GM12878 (cell line): ENCODE measurements at regions not wholly inside any gene's neighbourhood (a gene's known extent, or its start where the extent isn't known, plus 50 kb on each side); places are given as distances from the start of the nearest gene placed in this dataset.

ENCODE experiments used
- ATAC-seq: fragments of 200-7000 bp; cut with Tn5 transposase; 3 replicates; pipeline ENCODE4 v1.9.1; 2020; ENCODE audit warnings: mild to moderate bottlenecking, moderate library complexity
- BruUV-seq: library from RNA; stranded (reverse); fragments of 400-500 nt; replicated peaks from 2 replicates; lab custom pipeline; 2021; lab: Mats Ljungman, UMichigan
- CTCF ChIA-PET: fragments of 300-600 bp; sonication (Branson Sonifier 250); formaldehyde crosslinking; extraction: SDS; loops from one replicate; lab custom pipeline; 2021; ENCODE audit warnings: inconsistent platforms; lab: Yijun Ruan, JAX
- POLR2A ChIA-PET: fragments of 350-600 bp; formaldehyde crosslinking; extraction: SDS; loops from one replicate; lab custom pipeline; 2021; ENCODE audit warnings: inconsistent platforms; lab: Charles Lee
- RAD21 ChIA-PET: fragments of 300-600 bp; sonication (Branson Sonifier 250); formaldehyde crosslinking; loops from one replicate; lab custom pipeline; 2023; ENCODE audit warnings: antibody characterized with exemption; ENCODE audit not compliant: unreplicated experiment; lab: Charles Lee
- SMC1A ChIA-PET: fragments of 300-600 bp; sonication (Branson Sonifier 250); formaldehyde crosslinking; loops from one replicate; lab custom pipeline; 2023; ENCODE audit not compliant: unreplicated experiment, uncharacterized antibody; lab: Charles Lee
- DNase-seq: peaks from one replicate; pipeline ENCODE4 v3.0.0-alpha.2; 2011; ENCODE audit warnings: low read depth, low spot score
- FAIRE-seq: peaks from 3 replicates; lab custom pipeline; 2011; peaks lifted over from hg19 to GRCh38; lab: Jason Lieb, UNC
- H2AFZ ChIP-seq: 2 replicates; pipeline ENCODE4 v1.6.0; 2011; ENCODE audit warnings: low read depth, low read length, control low read depth; ENCODE audit not compliant: control insufficient read depth
- H3K27ac ChIP-seq: 2 replicates; pipeline ENCODE4 v1.5.1; 2011; ENCODE audit warnings: control low read depth; ENCODE audit not compliant: control insufficient read depth, insufficient read depth
- H3K27me3 ChIP-seq, 2 experiments: replicated peaks in 1 of 2; 2 replicates each; pipeline versions ENCODE4 v1.6.0 to v1.6.1; 2011; ENCODE audit warnings: low read length in 1 of 2; ENCODE audit not compliant: control insufficient read depth in 2 of 2, insufficient read depth in 2 of 2
- H3K36me3 ChIP-seq, 2 experiments: 2 replicates each; pipeline ENCODE4 v1.5.1; 2011; ENCODE audit warnings: low read length in 1 of 2; ENCODE audit not compliant: control insufficient read depth in 2 of 2, insufficient read depth in 2 of 2
- H3K4me1 ChIP-seq: 2 replicates; pipeline ENCODE4 v1.6.1; 2011; ENCODE audit warnings: mild to moderate bottlenecking, low read length, moderate library complexity, mixed read lengths; ENCODE audit not compliant: control insufficient read depth, insufficient read depth
- H3K4me2 ChIP-seq: 2 replicates; pipeline ENCODE4 v1.6.0; 2011; ENCODE audit warnings: control low read depth; ENCODE audit not compliant: control insufficient read depth, insufficient read depth
- H3K4me3 ChIP-seq: fragments of 200-600 bp; sonication (generic); 2 replicates; pipeline ENCODE4 v1.5.1; 2016
- H3K79me2 ChIP-seq: 2 replicates; pipeline ENCODE4 v1.6.0; 2011; ENCODE audit warnings: low read length; ENCODE audit not compliant: control insufficient read depth, insufficient read depth
- H3K9ac ChIP-seq: 2 replicates; pipeline ENCODE4 v1.8.0; 2011; ENCODE audit warnings: low read length, control low read depth, mixed read lengths; ENCODE audit not compliant: control insufficient read depth, insufficient read depth
- H3K9me3 ChIP-seq: replicated peaks from 3 replicates; pipeline ENCODE4 v1.5.1; 2011; ENCODE audit warnings: mild to moderate bottlenecking, low read length; ENCODE audit not compliant: control insufficient read depth, insufficient read depth
- H4K20me1 ChIP-seq: 2 replicates; pipeline ENCODE4 v1.6.0; 2011; ENCODE audit not compliant: control insufficient read depth, insufficient read depth
- CBX5 ChIP-seq: sonication (generic); IDR thresholded peaks from 2 replicates; pipeline ENCODE4 v1.6.1; 2016; ENCODE audit warnings: low read depth, moderate library complexity, mild to moderate bottlenecking, inconsistent platforms
- IRF4 ChIP-seq: IDR thresholded peaks from 2 replicates; pipeline ENCODE4 v1.6.1; 2011; ENCODE audit warnings: low read depth, low read length
- LARP7 ChIP-seq: fragments of 450-650 bp; IDR thresholded peaks from 2 replicates; pipeline ENCODE4 v1.6.1; 2017; ENCODE audit warnings: mild to moderate bottlenecking
- MTA3 ChIP-seq: IDR thresholded peaks from 2 replicates; pipeline ENCODE4 v1.6.1; 2012; ENCODE audit warnings: low read length, inconsistent platforms, borderline replicate concordance
- MXI1 ChIP-seq: fragments of 150-350 bp; IDR thresholded peaks from 2 replicates; pipeline ENCODE4 v1.6.1; 2011; ENCODE audit warnings: low read depth, mild to moderate bottlenecking, inconsistent platforms, low read length, improper control_type of control experiment
- NFYB ChIP-seq: IDR thresholded peaks from 2 replicates; pipeline ENCODE4 v1.6.1; 2011; ENCODE audit warnings: low read depth, mild to moderate bottlenecking, low read length, improper control_type of control experiment, moderate library complexity; ENCODE audit not compliant: insufficient read depth
- RAD51 ChIP-seq: fragments of 450-650 bp; IDR thresholded peaks from 2 replicates; pipeline ENCODE4 v1.6.1; 2016; ENCODE audit warnings: moderate library complexity, mild to moderate bottlenecking, inconsistent platforms
- RELA ChIP-seq: fragments of 450-650 bp; IDR thresholded peaks from 2 replicates; pipeline ENCODE4 v1.8.0; 2014; ENCODE audit warnings: borderline replicate concordance; ENCODE audit not compliant: partially characterized antibody
- SKIL ChIP-seq: fragments of 450-650 bp; IDR thresholded peaks from 2 replicates; pipeline ENCODE4 v1.6.1; 2017; ENCODE audit warnings: mild to moderate bottlenecking, low read depth, inconsistent platforms; ENCODE audit not compliant: poor library complexity, severe bottlenecking
- SMAD1 ChIP-seq: fragments of 450-650 bp; IDR thresholded peaks from 2 replicates; pipeline ENCODE4 v1.6.1; 2018; ENCODE audit warnings: mild to moderate bottlenecking, low read depth; ENCODE audit not compliant: partially characterized antibody
- ZBED1 ChIP-seq: IDR thresholded peaks from 2 replicates; pipeline ENCODE4 v1.6.1; 2016; ENCODE audit warnings: borderline replicate concordance
- ZNF207 ChIP-seq: fragments of 450-650 bp; IDR thresholded peaks from 2 replicates; pipeline ENCODE4 v1.6.1; 2014; ENCODE audit warnings: antibody characterized with exemption, mild to moderate bottlenecking, borderline replicate concordance
- ZNF24 ChIP-seq: fragments of 450-650 bp; IDR thresholded peaks from 2 replicates; pipeline ENCODE4 v1.6.1; 2017; ENCODE audit warnings: antibody characterized with exemption, mild to moderate bottlenecking
- WGBS: methylation state at CpG from one replicate; pipeline ENCODE4 v1.1.6; 2016; ENCODE audit warnings: low lambda C conversion rate; ENCODE audit not compliant: insufficient replicate concordance, insufficient coverage; ENCODE audit errors: missing lambda C conversion rate; 5-methylcytosine and 5-hydroxymethylcytosine counted together
- in situ Hi-C: fragments of 300-500 bp; cut with MboI; formaldehyde crosslinking; loops from 9 replicates; pipeline ENCODE4 v1.14.3; 2018; ENCODE audit warnings: mixed read lengths
- intact Hi-C: fragments of 100-400 bp; cut with micrococcal nuclease; formaldehyde crosslinking; loops from one replicate; pipeline ENCODE4 v1.14.2; 2022; ENCODE audit not compliant: unreplicated experiment
- TF ChIP-seq, protein P1 (sequence below): IDR thresholded peaks from 2 replicates; pipeline ENCODE4 v1.6.1; 2012; ENCODE audit warnings: improper control_type of control experiment, low read depth, low read length; ENCODE audit not compliant: insufficient replicate concordance

- no peaks in the 10 kb centered on the region for H3K4me1 ChIP-seq
- no peaks in the 10 kb centered on the region for H3K27me3 ChIP-seq
- no TSS peak for BruUV-seq
- POLR2A ChIA-PET, result no interaction called here
- CTCF ChIA-PET, result interaction anchor here (1.8 kb wide), 1 partner anchor 13 kb away, joined by 4 read pairs; no protein-coding TSS in a partner anchor
- no peaks in the 10 kb centered on the region for H3K79me2 ChIP-seq
- H3K9ac ChIP-seq, result no peak overlapping the region
- H3K9me3 ChIP-seq, result no peaks in the 10 kb centered on the region
- ATAC-seq (no peak), DNase-seq (no peak), FAIRE-seq (no peak)
- intact Hi-C loops (no loop called here), in situ Hi-C loops (no loop called here)
- WGBS, result 45% methylated on average over 2 of the region's 2 CpGs
- H3K27ac ChIP-seq, result no peak overlapping the region
- RAD21 ChIA-PET, result no interaction called here
- no peak overlapping the region for H2AFZ ChIP-seq
- SMC1A ChIA-PET, result interaction anchor here (1.4 kb wide), 1 partner anchor 16 kb away, joined by 3 read pairs; no protein-coding TSS in a partner anchor
- H4K20me1 ChIP-seq, result no peaks in the 10 kb centered on the region
- H3K4me2 ChIP-seq, result no peak overlapping the region
- no peak overlapping the region for H3K4me3 ChIP-seq
- H3K36me3 ChIP-seq, result no peaks in the 10 kb centered on the region
- TF ChIP-seq MTA3, result no peak
- no peak for TF ChIP-seq RAD51
- TF ChIP-seq SMAD1, result no peak
- no peak for TF ChIP-seq ZNF24
- TF ChIP-seq NFYB, result no peak
- no peak for TF ChIP-seq MXI1
- TF ChIP-seq, protein P1, sequence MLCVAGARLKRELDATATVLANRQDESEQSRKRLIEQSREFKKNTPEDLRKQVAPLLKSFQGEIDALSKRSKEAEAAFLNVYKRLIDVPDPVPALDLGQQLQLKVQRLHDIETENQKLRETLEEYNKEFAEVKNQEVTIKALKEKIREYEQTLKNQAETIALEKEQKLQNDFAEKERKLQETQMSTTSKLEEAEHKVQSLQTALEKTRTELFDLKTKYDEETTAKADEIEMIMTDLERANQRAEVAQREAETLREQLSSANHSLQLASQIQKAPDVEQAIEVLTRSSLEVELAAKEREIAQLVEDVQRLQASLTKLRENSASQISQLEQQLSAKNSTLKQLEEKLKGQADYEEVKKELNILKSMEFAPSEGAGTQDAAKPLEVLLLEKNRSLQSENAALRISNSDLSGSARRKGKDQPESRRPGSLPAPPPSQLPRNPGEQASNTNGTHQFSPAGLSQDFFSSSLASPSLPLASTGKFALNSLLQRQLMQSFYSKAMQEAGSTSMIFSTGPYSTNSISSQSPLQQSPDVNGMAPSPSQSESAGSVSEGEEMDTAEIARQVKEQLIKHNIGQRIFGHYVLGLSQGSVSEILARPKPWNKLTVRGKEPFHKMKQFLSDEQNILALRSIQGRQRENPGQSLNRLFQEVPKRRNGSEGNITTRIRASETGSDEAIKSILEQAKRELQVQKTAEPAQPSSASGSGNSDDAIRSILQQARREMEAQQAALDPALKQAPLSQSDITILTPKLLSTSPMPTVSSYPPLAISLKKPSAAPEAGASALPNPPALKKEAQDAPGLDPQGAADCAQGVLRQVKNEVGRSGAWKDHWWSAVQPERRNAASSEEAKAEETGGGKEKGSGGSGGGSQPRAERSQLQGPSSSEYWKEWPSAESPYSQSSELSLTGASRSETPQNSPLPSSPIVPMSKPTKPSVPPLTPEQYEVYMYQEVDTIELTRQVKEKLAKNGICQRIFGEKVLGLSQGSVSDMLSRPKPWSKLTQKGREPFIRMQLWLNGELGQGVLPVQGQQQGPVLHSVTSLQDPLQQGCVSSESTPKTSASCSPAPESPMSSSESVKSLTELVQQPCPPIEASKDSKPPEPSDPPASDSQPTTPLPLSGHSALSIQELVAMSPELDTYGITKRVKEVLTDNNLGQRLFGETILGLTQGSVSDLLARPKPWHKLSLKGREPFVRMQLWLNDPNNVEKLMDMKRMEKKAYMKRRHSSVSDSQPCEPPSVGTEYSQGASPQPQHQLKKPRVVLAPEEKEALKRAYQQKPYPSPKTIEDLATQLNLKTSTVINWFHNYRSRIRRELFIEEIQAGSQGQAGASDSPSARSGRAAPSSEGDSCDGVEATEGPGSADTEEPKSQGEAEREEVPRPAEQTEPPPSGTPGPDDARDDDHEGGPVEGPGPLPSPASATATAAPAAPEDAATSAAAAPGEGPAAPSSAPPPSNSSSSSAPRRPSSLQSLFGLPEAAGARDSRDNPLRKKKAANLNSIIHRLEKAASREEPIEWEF, result no peak
- TF ChIP-seq IRF4, result no peak
- no peak for TF ChIP-seq SKIL
- no peak for TF ChIP-seq CBX5
- TF ChIP-seq LARP7, result no peak
- no peak for TF ChIP-seq ZBED1
- no peak for TF ChIP-seq RELA
- TF ChIP-seq ZNF207, result no peak
Observed at GRCh38 chr13:103878891-103879605, 812.8 kb upstream of the SLC10A2 start.
